B cell (primary cell): ENCODE measurements at regions not wholly inside any gene's neighbourhood (a gene's known extent, or its start where the extent isn't known, plus 50 kb on each side); places are given as distances from the start of the nearest gene placed in this dataset.

Experiments used
- ATAC-seq: fragments of 200-7000 bp; cut with Tn5 transposase; one replicate; pipeline ENCODE4 v1.10.0; 2021; ENCODE audit warnings: low read depth, mild to moderate bottlenecking, moderate number of reproducible peaks, moderate library complexity
- CTCF ChIA-PET: fragments of 350-600 bp; sonication (Branson Sonifier 250); formaldehyde crosslinking; loops from one replicate; lab custom pipeline; 2021; ENCODE audit warnings: antibody characterized with exemption, inconsistent platforms; lab: Charles Lee
- POLR2A ChIA-PET: fragments of 350-600 bp; sonication (Branson Sonifier 250); formaldehyde crosslinking; loops from one replicate; lab custom pipeline; 2021; ENCODE audit warnings: antibody characterized with exemption; lab: Charles Lee
- DNase-seq: peaks from one replicate; pipeline ENCODE4 v3.0.0; 2013
- H2AFZ ChIP-seq: 2 replicates; pipeline ENCODE4 v1.6.1; 2012; ENCODE audit warnings: mild to moderate bottlenecking, low read depth, low read length; ENCODE audit not compliant: insufficient read depth, poor library complexity, severe bottlenecking
- H3K27ac ChIP-seq, 2 donors: 1 replicate in 1 of 2; 2 replicates in 1 of 2; pipeline ENCODE4 v1.5.1; 2012 to 2013; ENCODE audit warnings: low read length in 2 of 2, mild to moderate bottlenecking in 2 of 2, moderate library complexity in 1 of 2
- H3K27me3 ChIP-seq, 4 experiments: fragments of 200-600 bp in 1 of 4; sonication (generic) in 1 of 4; replicated peaks in 1 of 4; 1 replicate in 2 of 4; 2 replicates in 2 of 4; pipeline versions ENCODE4 v1.6.1 to v1.7.0; 2013 to 2016; ENCODE audit warnings: low read length in 3 of 4, mild to moderate bottlenecking in 2 of 4, mixed read lengths in 1 of 4, moderate library complexity in 1 of 4; ENCODE audit not compliant: insufficient read depth in 4 of 4, control insufficient read depth in 3 of 4; ENCODE audit errors: control extremely low read depth in 1 of 4
- H3K36me3 ChIP-seq, 2 experiments: replicated peaks in 1 of 2; 1 replicate in 1 of 2; 2 replicates in 1 of 2; pipeline versions ENCODE4 v1.6.1 to v1.7.1; 2013; ENCODE audit warnings: low read length in 1 of 2; ENCODE audit not compliant: insufficient read depth in 2 of 2, control insufficient read depth in 1 of 2; ENCODE audit errors: control extremely low read depth in 1 of 2, extremely low read depth in 1 of 2
- H3K4me1 ChIP-seq, 2 donors: fragments of 200-600 bp in 1 of 2; sonication (generic) in 1 of 2; 1 replicate in 1 of 2; 2 replicates in 1 of 2; pipeline versions ENCODE4 v1.5.1 to v1.6.1; 2013 to 2017; ENCODE audit warnings: low read length in 2 of 2; ENCODE audit not compliant: control insufficient read depth in 2 of 2, insufficient read depth in 2 of 2
- H3K4me2 ChIP-seq: replicated peaks from 2 replicates; pipeline ENCODE3; 2012; ENCODE audit warnings: mild to moderate bottlenecking, low read depth, low read length; ENCODE audit not compliant: poor library complexity, severe bottlenecking
- H3K4me3 ChIP-seq, 5 experiments: fragments of 200-600 bp in 1 of 5; sonication (generic) in 1 of 5; 1 replicate in 3 of 5; 2 replicates in 2 of 5; pipeline versions ENCODE4 v1.5.1 to v1.7.0; 2011 to 2016; ENCODE audit warnings: low read length in 4 of 5, mild to moderate bottlenecking in 4 of 5, low read depth in 2 of 5, control low read depth in 1 of 5, moderate library complexity in 1 of 5; ENCODE audit not compliant: insufficient read depth in 1 of 5; ENCODE audit errors: control extremely low read depth in 1 of 5, extremely low read depth in 1 of 5
- H3K79me2 ChIP-seq: fragments of 200-600 bp; sonication (generic); one replicate; pipeline ENCODE4 v1.6.0; 2016; ENCODE audit warnings: low read length; ENCODE audit not compliant: control insufficient read depth, insufficient read depth
- H3K9ac ChIP-seq: fragments of 200-600 bp; sonication (generic); 2 replicates; pipeline ENCODE4 v1.6.1; 2017; ENCODE audit warnings: mild to moderate bottlenecking, low read length, moderate library complexity
- H3K9me3 ChIP-seq, 3 donors: one replicate each; pipeline versions ENCODE4 v1.6.1 to v1.7.1; 2013; ENCODE audit warnings: low read length in 2 of 3; ENCODE audit not compliant: control insufficient read depth in 2 of 3, insufficient read depth in 1 of 3; ENCODE audit errors: control extremely low read depth in 1 of 3
- H4K20me1 ChIP-seq: 2 replicates; pipeline ENCODE4 v1.6.0; 2012; ENCODE audit warnings: mild to moderate bottlenecking, low read length; ENCODE audit not compliant: insufficient read depth, control insufficient read depth, poor library complexity, severe bottlenecking
- H3K27ac Mint-ChIP-seq: one replicate; pipeline ENCODE4 v1.8.0; 2021; ENCODE audit warnings: mixed read lengths
- H3K27me3 Mint-ChIP-seq: one replicate; pipeline ENCODE4 v1.8.0; 2021; ENCODE audit warnings: mixed read lengths
- H3K4me1 Mint-ChIP-seq: one replicate; pipeline ENCODE4 v1.8.0; 2021; ENCODE audit warnings: mixed read lengths
- H3K4me3 Mint-ChIP-seq: one replicate; pipeline ENCODE4 v1.8.0; 2021; ENCODE audit warnings: mixed read lengths
- H3K9me3 Mint-ChIP-seq: one replicate; pipeline ENCODE4 v1.8.0; 2022; ENCODE audit warnings: mixed read lengths; ENCODE audit not compliant: insufficient read depth
- EZH2 ChIP-seq: IDR thresholded peaks from 2 replicates; pipeline ENCODE4 v1.6.1; 2012; ENCODE audit warnings: borderline replicate concordance, low read depth, mild to moderate bottlenecking, moderate library complexity, low read length; ENCODE audit not compliant: insufficient read depth, poor library complexity, severe bottlenecking
- intact Hi-C: fragments of 100-400 bp; cut with micrococcal nuclease; formaldehyde crosslinking; loops from one replicate; pipeline ENCODE4 v1.10.0; 2022
- TF ChIP-seq, protein P1 (sequence below): fragments of 200-600 bp; IDR thresholded peaks from one replicate; pipeline ENCODE4 v1.8.0; 2022; ENCODE audit warnings: antibody characterized with exemption, mild to moderate bottlenecking

- Histone ChIP-seq H3K4me2 (no peak overlapping the region), H3K27me3 (no peaks in the 10 kb centered on the region), H3K9me3 (peaks cover 2 to 20% (median 11%) of the 10 kb centered on the region in 3 donors), H3K4me1 (no peaks in the 10 kb centered on the region), H3K9ac (no peak overlapping the region), H3K36me3 (no peaks in the 10 kb centered on the region), H3K27ac (no peak overlapping the region), H4K20me1 (no peaks in the 10 kb centered on the region), H3K4me3 (no peak overlapping the region), H3K79me2 (no peaks in the 10 kb centered on the region), H2AFZ (no peak overlapping the region)
- no peak overlapping the region for H3K27ac Mint-ChIP-seq
- ATAC-seq, result no peak
- POLR2A ChIA-PET, result no interaction called here
- no peak for TF ChIP-seq EZH2
- TF ChIP-seq, protein P1, sequence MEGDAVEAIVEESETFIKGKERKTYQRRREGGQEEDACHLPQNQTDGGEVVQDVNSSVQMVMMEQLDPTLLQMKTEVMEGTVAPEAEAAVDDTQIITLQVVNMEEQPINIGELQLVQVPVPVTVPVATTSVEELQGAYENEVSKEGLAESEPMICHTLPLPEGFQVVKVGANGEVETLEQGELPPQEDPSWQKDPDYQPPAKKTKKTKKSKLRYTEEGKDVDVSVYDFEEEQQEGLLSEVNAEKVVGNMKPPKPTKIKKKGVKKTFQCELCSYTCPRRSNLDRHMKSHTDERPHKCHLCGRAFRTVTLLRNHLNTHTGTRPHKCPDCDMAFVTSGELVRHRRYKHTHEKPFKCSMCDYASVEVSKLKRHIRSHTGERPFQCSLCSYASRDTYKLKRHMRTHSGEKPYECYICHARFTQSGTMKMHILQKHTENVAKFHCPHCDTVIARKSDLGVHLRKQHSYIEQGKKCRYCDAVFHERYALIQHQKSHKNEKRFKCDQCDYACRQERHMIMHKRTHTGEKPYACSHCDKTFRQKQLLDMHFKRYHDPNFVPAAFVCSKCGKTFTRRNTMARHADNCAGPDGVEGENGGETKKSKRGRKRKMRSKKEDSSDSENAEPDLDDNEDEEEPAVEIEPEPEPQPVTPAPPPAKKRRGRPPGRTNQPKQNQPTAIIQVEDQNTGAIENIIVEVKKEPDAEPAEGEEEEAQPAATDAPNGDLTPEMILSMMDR, result no peak
- no peak overlapping the region for H3K4me3 Mint-ChIP-seq
- H3K9me3 Mint-ChIP-seq, result peaks cover 15% of the 10 kb centered on the region
- DNase-seq, result no peak
- CTCF ChIA-PET, result no interaction called here
- intact Hi-C loops, result no loop called here
- H3K27me3 Mint-ChIP-seq, result no peaks in the 10 kb centered on the region
- H3K4me1 Mint-ChIP-seq, result no peaks in the 10 kb centered on the region
Measured at GRCh38 chr14:40410708-40411107, 978.5 kb upstream of the FBXO33 start.

- Histone ChIP-seq H3K27ac (no peak overlapping the region), H3K9ac (no peak overlapping the region), H3K4me1 (no peaks in the 10 kb centered on the region), H3K27me3 (no peaks in the 10 kb centered on the region), H3K4me2 (no peak overlapping the region), H4K20me1 (no peaks in the 10 kb centered on the region), H3K9me3 (peaks cover 2 to 10% (median 2%) of the 10 kb centered on the region in 3 donors), H3K36me3 (no peaks in the 10 kb centered on the region), H2AFZ (no peak overlapping the region), H3K79me2 (no peaks in the 10 kb centered on the region), H3K4me3 (no peak overlapping the region)
- ChIA-PET POLR2A (no interaction called here), CTCF (no interaction called here)
- ATAC-seq (no peak), DNase-seq (no peak)
- intact Hi-C loops, result no loop called here
- H3K27ac Mint-ChIP-seq, result no peak overlapping the region
- no peaks in the 10 kb centered on the region for H3K27me3 Mint-ChIP-seq
- H3K4me1 Mint-ChIP-seq, result no peaks in the 10 kb centered on the region
- H3K4me3 Mint-ChIP-seq, result no peak overlapping the region
- H3K9me3 Mint-ChIP-seq, result peaks cover 7% of the 10 kb centered on the region
- TF ChIP-seq, protein P1, result no peak
- TF ChIP-seq EZH2, result no peak
Measured at GRCh38 chr14:40402957-40403356, 970.7 kb upstream of the FBXO33 start.
